ENCODE measurements at regions not wholly inside any gene's neighbourhood (a gene's known extent, or its start where the extent isn't known, plus 50 kb on each side); places are given as distances from the start of the nearest gene placed in this dataset.
"Not testable (repeated sequence)": the region's sequence is repeated elsewhere in the genome, so short reads cannot be mapped to it uniquely, and the experiment has no call there.

DNA sequence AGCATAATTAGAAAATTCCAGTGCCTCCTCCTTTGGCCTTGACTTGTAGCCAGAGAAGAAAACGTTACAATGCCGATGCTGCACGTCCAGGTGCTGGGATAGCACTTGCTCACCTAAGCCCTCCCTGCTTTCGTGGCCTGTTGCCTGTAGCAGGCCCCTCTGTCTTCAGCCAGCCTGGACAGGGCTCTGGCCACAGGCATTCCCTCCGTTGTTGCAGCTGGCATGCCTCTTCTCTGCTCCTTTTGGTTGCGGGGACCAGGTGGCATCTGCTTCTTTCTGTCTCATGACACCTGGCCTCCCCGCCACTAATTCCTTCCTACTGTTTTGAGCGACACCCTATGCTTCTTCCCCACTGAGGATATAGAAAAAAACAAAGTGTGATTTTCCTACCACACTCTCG lies 54.6 kb upstream of the MORC3 start:
- Histone ChIP-seq H4K20me1 (ENCODE audit: insufficient read depth, low read length) (no peaks in the 10 kb centered on the region), H3K9me3 (ENCODE audit: low read depth, low read length) (no peaks in the 10 kb centered on the region), H3K4me1 (ENCODE audit: insufficient read depth, low read length) (peaks cover 3% of the 10 kb centered on the region), H3K36me3 (ENCODE audit: insufficient read depth, low read length) (peaks cover 11% of the 10 kb centered on the region), H3K27me3 (ENCODE audit: insufficient read depth, low read length) (no peaks in the 10 kb centered on the region), H3K4me3 (ENCODE audit: insufficient read depth, low read length) (no peak overlapping the region), H3K4me2 (ENCODE audit: insufficient read depth, low read length) (no peak overlapping the region), H3K27ac (ENCODE audit: low read depth, low read length) (no peak overlapping the region), H3K79me2 (ENCODE audit: insufficient read depth, low read length) (no peaks in the 10 kb centered on the region), H2AFZ (ENCODE audit: low read length) (no peak overlapping the region)
- no peak for DNase-seq (ENCODE audit: insufficient read length, low spot score, missing footprints)
- TF ChIP-seq, protein P1, sequence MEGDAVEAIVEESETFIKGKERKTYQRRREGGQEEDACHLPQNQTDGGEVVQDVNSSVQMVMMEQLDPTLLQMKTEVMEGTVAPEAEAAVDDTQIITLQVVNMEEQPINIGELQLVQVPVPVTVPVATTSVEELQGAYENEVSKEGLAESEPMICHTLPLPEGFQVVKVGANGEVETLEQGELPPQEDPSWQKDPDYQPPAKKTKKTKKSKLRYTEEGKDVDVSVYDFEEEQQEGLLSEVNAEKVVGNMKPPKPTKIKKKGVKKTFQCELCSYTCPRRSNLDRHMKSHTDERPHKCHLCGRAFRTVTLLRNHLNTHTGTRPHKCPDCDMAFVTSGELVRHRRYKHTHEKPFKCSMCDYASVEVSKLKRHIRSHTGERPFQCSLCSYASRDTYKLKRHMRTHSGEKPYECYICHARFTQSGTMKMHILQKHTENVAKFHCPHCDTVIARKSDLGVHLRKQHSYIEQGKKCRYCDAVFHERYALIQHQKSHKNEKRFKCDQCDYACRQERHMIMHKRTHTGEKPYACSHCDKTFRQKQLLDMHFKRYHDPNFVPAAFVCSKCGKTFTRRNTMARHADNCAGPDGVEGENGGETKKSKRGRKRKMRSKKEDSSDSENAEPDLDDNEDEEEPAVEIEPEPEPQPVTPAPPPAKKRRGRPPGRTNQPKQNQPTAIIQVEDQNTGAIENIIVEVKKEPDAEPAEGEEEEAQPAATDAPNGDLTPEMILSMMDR (IDR thresholded peaks at IDR 0.05; ENCODE audit: extremely low read depth, low read depth, low read length): no peak

DNA sequence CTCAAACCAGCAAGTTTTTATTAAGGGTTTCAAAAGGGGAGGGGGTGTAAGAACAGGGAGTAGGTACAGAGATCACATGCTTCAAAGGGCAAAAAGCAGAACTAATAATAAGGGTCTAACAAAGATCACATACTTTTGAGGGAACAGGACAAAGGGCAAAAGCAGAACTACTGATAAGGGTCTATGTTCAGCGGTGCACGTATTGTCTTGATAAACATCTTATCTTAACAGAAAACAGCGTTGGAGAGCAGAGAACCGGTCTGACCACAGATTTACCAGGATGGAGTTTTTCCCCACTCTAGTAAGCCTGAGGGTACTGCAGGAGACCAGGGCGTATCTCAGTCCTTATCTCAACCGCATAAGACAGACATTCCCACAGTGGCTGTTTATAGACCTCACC lies 52.2 kb upstream of the MORC3 start:
- not testable (repeated sequence) for H3K4me2 ChIP-seq (ENCODE audit: insufficient read depth, low read length); H3K9me3 ChIP-seq (ENCODE audit: low read depth, low read length); H3K4me1 ChIP-seq (ENCODE audit: insufficient read depth, low read length); H3K79me2 ChIP-seq (ENCODE audit: insufficient read depth, low read length); H3K27ac ChIP-seq (ENCODE audit: low read depth, low read length); DNase-seq (ENCODE audit: insufficient read length, low spot score, missing footprints); H4K20me1 ChIP-seq (ENCODE audit: insufficient read depth, low read length); H3K4me3 ChIP-seq (ENCODE audit: insufficient read depth, low read length); H3K27me3 ChIP-seq (ENCODE audit: insufficient read depth, low read length); H2AFZ ChIP-seq (ENCODE audit: low read length)
- H3K36me3 ChIP-seq (ENCODE audit: insufficient read depth, low read length): peaks cover 12% of the 10 kb centered on the region

DNA sequence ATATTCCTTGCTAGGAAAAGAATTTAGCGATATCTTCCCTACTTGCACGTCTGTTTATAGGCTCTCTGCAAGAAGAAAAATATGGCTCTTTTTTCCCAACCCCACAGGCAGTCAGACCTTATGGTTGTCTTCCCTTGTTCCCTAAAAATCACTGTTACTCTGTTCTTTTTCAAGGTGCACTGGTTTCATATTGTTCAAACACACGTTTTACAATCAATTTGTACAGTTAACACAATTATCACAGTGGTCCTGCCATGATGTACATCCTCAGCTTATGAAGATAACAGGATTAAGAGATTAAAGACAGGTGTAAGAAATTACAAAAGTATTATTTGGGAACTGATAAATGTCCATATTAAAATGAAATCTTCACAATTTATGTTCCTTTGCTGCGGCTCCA lies 51.7 kb upstream of the MORC3 start:
- H3K27ac ChIP-seq (ENCODE audit: low read depth, low read length); H3K9me3 ChIP-seq (ENCODE audit: low read depth, low read length); H3K79me2 ChIP-seq (ENCODE audit: insufficient read depth, low read length); H3K27me3 ChIP-seq (ENCODE audit: insufficient read depth, low read length); H4K20me1 ChIP-seq (ENCODE audit: insufficient read depth, low read length); H2AFZ ChIP-seq (ENCODE audit: low read length); H3K4me1 ChIP-seq (ENCODE audit: insufficient read depth, low read length); H3K4me3 ChIP-seq (ENCODE audit: insufficient read depth, low read length); DNase-seq (ENCODE audit: insufficient read length, low spot score, missing footprints); H3K4me2 ChIP-seq (ENCODE audit: insufficient read depth, low read length): not testable (repeated sequence)
- peaks cover 11% of the 10 kb centered on the region for H3K36me3 ChIP-seq (ENCODE audit: insufficient read depth, low read length)
